GM12865 (cell line): ENCODE measurements at regions not wholly inside any gene's neighbourhood (a gene's known extent, or its start where the extent isn't known, plus 50 kb on each side); places are given as distances from the start of the nearest gene placed in this dataset.

Experiments
- DNase-seq: peaks from one replicate; pipeline ENCODE4 v3.0.0; 2010; ENCODE audit warnings: low read depth
- H3K4me3 ChIP-seq: 2 replicates; pipeline ENCODE4 v1.5.1; 2011; ENCODE audit warnings: mild to moderate bottlenecking, low read depth, low read length, control low read depth
- CTCF ChIP-seq: IDR thresholded peaks from 2 replicates; pipeline ENCODE4 v1.5.1; 2011; ENCODE audit warnings: low read length, control low read depth, low read depth, inconsistent platforms; ENCODE audit not compliant: insufficient read depth; ENCODE audit errors: missing control alignments

GRCh38 chr13:83223546-83223945, 658.7 kb downstream of the SLITRK1 start:
- no peak for DNase-seq
- no peak for TF ChIP-seq CTCF
- H3K4me3 ChIP-seq: no peak overlapping the region

- TF ChIP-seq CTCF: no peak
- no peak for DNase-seq
Measured at GRCh38 chr13:83221813-83222241, 660.4 kb downstream of the SLITRK1 start.

GRCh38 chr13:83221256-83221655, 661.0 kb downstream of the SLITRK1 start:
- TF ChIP-seq CTCF: no peak
- no peak overlapping the region for H3K4me3 ChIP-seq
- no peak for DNase-seq

More at GRCh38 chr13:83221813-83222241, 660.4 kb downstream of the SLITRK1 start:
- H3K4me3 ChIP-seq: no peak overlapping the region

GRCh38 chr13:83220241-83220640, 662.0 kb downstream of the SLITRK1 start:
- H3K4me3 ChIP-seq: no peak overlapping the region
- TF ChIP-seq CTCF: no peak
- DNase-seq: no peak

- no peak overlapping the region for H3K4me3 ChIP-seq
- TF ChIP-seq CTCF: no peak
- no peak for DNase-seq
Measured at GRCh38 chr13:83219832-83220231, 662.4 kb downstream of the SLITRK1 start.

GRCh38 chr13:83216479-83217245, 665.6 kb downstream of the SLITRK1 start:
- no peak for TF ChIP-seq CTCF

GRCh38 chr13:83215627-83216026, 666.6 kb downstream of the SLITRK1 start:
- no peak for TF ChIP-seq CTCF
- no peak for DNase-seq
- no peak overlapping the region for H3K4me3 ChIP-seq

More at GRCh38 chr13:83216479-83217245, 665.6 kb downstream of the SLITRK1 start:
- no peak for DNase-seq
- H3K4me3 ChIP-seq: no peak overlapping the region
